HEK293T (cell line): ENCODE measurements at regions not wholly inside any gene's neighbourhood (a gene's known extent, or its start where the extent isn't known, plus 50 kb on each side); places are given as distances from the start of the nearest gene placed in this dataset.

Experiments
- CTCF ChIA-PET: fragments of 350-600 bp; formaldehyde crosslinking; extraction: SDS; loops from one replicate; lab custom pipeline; 2021; ENCODE audit warnings: antibody characterized with exemption, inconsistent platforms; lab: Yijun Ruan, JAX
- POLR2A ChIA-PET: fragments of 350-600 bp; formaldehyde crosslinking; extraction: SDS; loops from one replicate; lab custom pipeline; 2020; ENCODE audit warnings: antibody characterized with exemption, inconsistent platforms; lab: Yijun Ruan, JAX
- DNase-seq: peaks from one replicate; pipeline ENCODE4 v3.0.0; 2012; ENCODE audit warnings: mixed read lengths; ENCODE audit errors: extremely low spot score
- ARNT ChIP-seq: fragments of 450-650 bp; IDR thresholded peaks from 2 replicates; pipeline ENCODE4 v1.6.1; 2017; ENCODE audit warnings: mild to moderate bottlenecking
- BHLHE40 ChIP-seq: fragments of 450-650 bp; IDR thresholded peaks from 2 replicates; pipeline ENCODE4 v1.6.1; 2016; ENCODE audit warnings: mild to moderate bottlenecking, moderate library complexity, borderline replicate concordance
- CTBP1 ChIP-seq: fragments of 450-650 bp; IDR thresholded peaks from 2 replicates; pipeline ENCODE4 v1.6.1; 2016; ENCODE audit warnings: borderline replicate concordance
- ELF4 ChIP-seq: fragments of 450-650 bp; IDR thresholded peaks from 2 replicates; pipeline ENCODE4 v1.6.1; 2017; ENCODE audit warnings: antibody characterized with exemption
- FOXA1 ChIP-seq: fragments of 450-650 bp; IDR thresholded peaks from 2 replicates; pipeline ENCODE4 v1.6.1; 2016; ENCODE audit warnings: mild to moderate bottlenecking
- FOXK2 ChIP-seq: fragments of 450-650 bp; IDR thresholded peaks from 2 replicates; pipeline ENCODE4 v1.6.1; 2016; ENCODE audit warnings: mild to moderate bottlenecking
- FOXM1 ChIP-seq: fragments of 450-650 bp; IDR thresholded peaks from 2 replicates; pipeline ENCODE4 v1.6.1; 2017; ENCODE audit warnings: mild to moderate bottlenecking, borderline replicate concordance
- HDGF ChIP-seq: fragments of 450-650 bp; IDR thresholded peaks from 2 replicates; pipeline ENCODE4 v1.6.1; 2017; ENCODE audit warnings: antibody characterized with exemption, borderline replicate concordance
- L3MBTL2 ChIP-seq: fragments of 450-650 bp; conservative IDR thresholded peaks from 2 replicates; pipeline ENCODE4 v1.6.1; 2016; ENCODE audit warnings: mild to moderate bottlenecking
- LEF1 ChIP-seq: fragments of 450-650 bp; IDR thresholded peaks from 2 replicates; pipeline ENCODE4 v1.6.1; 2017; ENCODE audit warnings: mild to moderate bottlenecking, borderline replicate concordance
- NFRKB ChIP-seq: fragments of 450-650 bp; IDR thresholded peaks from 2 replicates; pipeline ENCODE4 v1.6.1; 2016; ENCODE audit warnings: mild to moderate bottlenecking, moderate library complexity
- SP1 ChIP-seq: fragments of 450-650 bp; IDR thresholded peaks from 2 replicates; pipeline ENCODE4 v1.6.1; 2017
- SUZ12 ChIP-seq: fragments of 450-650 bp; IDR thresholded peaks from 2 replicates; pipeline ENCODE4 v1.6.1; 2016; ENCODE audit warnings: mild to moderate bottlenecking
- TARDBP ChIP-seq: fragments of 450-650 bp; IDR thresholded peaks from 2 replicates; pipeline ENCODE4 v1.6.1; 2016
- ZNF384 ChIP-seq: fragments of 450-650 bp; IDR thresholded peaks from 2 replicates; pipeline ENCODE4 v1.6.1; 2016
- TF ChIP-seq, protein P1 (sequence below): fragments of 450-650 bp; IDR thresholded peaks from 2 replicates; pipeline ENCODE4 v1.6.1; 2016

DNA sequence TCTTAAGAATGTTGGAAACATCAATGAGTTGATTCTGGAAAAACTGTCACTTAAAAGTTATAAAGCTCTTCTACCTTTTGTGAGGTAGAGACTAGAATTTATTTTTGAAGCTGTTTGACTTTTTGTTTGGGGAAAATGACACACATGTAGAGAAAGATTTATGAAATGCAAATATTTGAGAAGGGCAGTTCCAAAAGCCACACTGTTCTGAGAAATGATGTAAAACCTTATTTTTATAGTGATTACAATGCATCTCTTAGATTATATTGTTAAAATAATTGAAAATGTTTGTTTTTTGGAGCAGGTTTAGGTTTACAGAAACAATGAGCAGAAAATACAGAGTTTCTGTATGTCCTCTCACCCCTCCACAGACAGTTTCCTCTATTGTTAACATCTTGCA, 116.1 kb upstream of the CMC1 start:
- ChIA-PET CTCF (interaction anchor here (0.9 kb wide), 1 partner anchor 27 kb away, joined by 3 read pairs; no protein-coding TSS in a partner anchor), POLR2A (no interaction called here)
- DNase-seq = no peak
- TF ChIP-seq SP1 = no peak
- TF ChIP-seq CTBP1 = no peak
- no peak for TF ChIP-seq ELF4
- TF ChIP-seq TARDBP = no peak
- no peak for TF ChIP-seq L3MBTL2
- TF ChIP-seq, protein P1, sequence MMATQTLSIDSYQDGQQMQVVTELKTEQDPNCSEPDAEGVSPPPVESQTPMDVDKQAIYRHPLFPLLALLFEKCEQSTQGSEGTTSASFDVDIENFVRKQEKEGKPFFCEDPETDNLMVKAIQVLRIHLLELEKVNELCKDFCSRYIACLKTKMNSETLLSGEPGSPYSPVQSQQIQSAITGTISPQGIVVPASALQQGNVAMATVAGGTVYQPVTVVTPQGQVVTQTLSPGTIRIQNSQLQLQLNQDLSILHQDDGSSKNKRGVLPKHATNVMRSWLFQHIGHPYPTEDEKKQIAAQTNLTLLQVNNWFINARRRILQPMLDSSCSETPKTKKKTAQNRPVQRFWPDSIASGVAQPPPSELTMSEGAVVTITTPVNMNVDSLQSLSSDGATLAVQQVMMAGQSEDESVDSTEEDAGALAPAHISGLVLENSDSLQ = no peak
- TF ChIP-seq FOXA1 = no peak
- no peak for TF ChIP-seq LEF1

DNA sequence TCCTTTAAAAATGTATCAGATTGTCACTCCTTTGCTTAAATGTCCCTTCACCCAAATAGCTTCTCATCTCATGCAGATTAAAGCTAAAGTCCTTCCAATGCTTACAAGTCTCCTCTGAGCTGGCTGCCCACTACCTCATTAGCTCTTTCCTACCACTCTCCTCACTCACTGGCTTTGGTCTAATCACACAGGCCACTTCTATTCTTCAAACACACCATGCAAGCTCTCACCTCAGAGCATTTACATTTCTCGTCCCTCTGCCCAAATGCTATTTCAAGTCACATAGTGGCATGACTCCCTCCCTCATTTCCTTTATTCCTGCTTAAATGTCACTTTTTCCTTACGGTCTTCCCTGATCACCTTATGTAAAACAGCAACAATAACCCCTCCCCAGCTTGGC, 110.6 kb upstream of the CMC1 start:
- POLR2A ChIA-PET = no interaction called here
- DNase-seq = no peak
- TF ChIP-seq ARNT = no peak
- no peak for TF ChIP-seq NFRKB
- no peak for TF ChIP-seq ELF4
- no peak for TF ChIP-seq LEF1
- TF ChIP-seq FOXM1 = no peak
- no peak for TF ChIP-seq ZNF384
- no peak for TF ChIP-seq L3MBTL2
- TF ChIP-seq BHLHE40 = no peak
- no peak for TF ChIP-seq TARDBP
- no peak for TF ChIP-seq HDGF
- no peak for TF ChIP-seq FOXK2
- no peak for TF ChIP-seq FOXA1
- TF ChIP-seq CTBP1 = no peak
- TF ChIP-seq, protein P1 = no peak
- no peak for TF ChIP-seq SUZ12
- no peak for TF ChIP-seq SP1
- CTCF ChIA-PET = no interaction called here

DNA sequence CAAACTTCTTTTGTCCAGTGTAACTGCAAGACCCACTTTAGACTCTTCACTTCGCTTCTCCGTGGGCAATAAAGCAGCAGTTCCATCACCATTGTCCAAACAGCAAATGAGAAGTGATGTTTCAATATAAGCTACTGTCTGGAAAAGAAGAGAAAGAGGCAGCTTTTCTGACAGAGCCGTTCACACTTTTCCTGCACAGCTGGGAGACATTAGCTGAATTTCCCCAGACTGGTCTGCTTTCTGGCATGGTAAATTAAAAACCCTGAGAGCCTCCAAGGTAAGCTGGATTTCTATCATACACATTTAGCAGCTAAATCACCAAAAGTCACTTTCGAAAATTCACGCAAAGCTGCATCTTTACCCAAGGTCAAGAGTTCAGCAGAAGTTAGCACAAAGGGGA, 108.5 kb upstream of the CMC1 start:
- DNase-seq = no peak
- ChIA-PET CTCF (interaction anchor here (0.6 to 0.7 kb wide), 2 partner anchors 13 to 437 kb away, joined by 3 read pairs; no protein-coding TSS in a partner anchor), POLR2A (no interaction called here)
- TF ChIP-seq ARNT (no peak), CTBP1 (no peak), FOXA1 (no peak), L3MBTL2 (no peak), ZNF384 (no peak), ELF4 (no peak), NFRKB (no peak)
- TF ChIP-seq, protein P1 = no peak

DNA sequence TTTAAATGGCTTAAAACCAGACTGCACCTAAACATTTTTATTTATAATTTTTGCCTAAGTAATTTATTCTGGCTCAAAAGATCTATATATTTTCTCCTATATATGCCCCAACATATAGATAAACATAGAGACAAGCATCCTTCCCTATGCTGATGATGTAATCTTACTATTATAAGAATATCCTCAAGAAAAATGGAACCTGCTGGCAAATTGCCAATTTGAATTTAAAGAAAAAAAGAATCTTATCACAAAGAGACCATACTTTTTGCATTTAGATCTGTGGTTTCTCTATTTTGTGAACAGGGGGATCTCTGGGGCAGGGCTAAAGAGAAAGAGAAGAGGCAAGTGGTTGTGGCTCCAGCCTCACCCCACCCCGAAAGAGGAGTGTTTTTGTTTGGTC, 107.2 kb upstream of the CMC1 start:
- TF ChIP-seq BHLHE40 = no peak
- no peak for TF ChIP-seq CTBP1
- TF ChIP-seq HDGF = no peak
- no peak for TF ChIP-seq L3MBTL2
- no peak for TF ChIP-seq FOXM1
- no peak for TF ChIP-seq SUZ12
- TF ChIP-seq TARDBP = no peak
- no peak for TF ChIP-seq ARNT
- ChIA-PET POLR2A (no interaction called here), CTCF (no interaction called here)
- DNase-seq = no peak

DNA sequence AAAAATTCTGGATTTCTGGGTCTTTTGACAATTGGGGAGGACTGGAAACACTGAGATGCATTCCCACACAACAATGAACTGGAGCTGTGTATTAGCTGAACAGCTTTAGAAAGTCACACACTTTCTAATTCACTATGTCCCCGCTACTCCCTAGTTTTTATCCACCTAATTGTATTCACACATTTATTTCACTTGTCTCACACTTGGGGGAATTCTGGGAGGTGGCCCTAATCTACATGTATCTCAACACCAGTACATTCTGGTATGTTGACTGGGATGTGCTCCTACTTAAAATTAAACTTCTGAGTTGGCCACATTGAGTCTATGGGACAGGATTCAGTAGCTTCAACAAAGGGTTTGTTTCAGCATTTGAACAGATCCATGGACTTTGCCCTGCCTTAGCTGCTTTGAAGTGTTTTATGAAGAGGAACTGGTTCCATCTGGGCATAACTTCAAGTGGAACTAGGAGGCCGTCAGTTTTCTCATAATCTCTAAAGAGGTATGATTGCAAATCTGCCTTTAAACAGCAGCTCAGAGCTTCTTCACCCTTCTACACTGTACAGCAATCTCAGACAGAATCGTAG, 106.5 kb upstream of the CMC1 start:
- CTCF ChIA-PET = no interaction called here
- TF ChIP-seq ARNT (no peak), FOXK2 (no peak)
- POLR2A ChIA-PET = no interaction called here
- no peak for DNase-seq

DNA sequence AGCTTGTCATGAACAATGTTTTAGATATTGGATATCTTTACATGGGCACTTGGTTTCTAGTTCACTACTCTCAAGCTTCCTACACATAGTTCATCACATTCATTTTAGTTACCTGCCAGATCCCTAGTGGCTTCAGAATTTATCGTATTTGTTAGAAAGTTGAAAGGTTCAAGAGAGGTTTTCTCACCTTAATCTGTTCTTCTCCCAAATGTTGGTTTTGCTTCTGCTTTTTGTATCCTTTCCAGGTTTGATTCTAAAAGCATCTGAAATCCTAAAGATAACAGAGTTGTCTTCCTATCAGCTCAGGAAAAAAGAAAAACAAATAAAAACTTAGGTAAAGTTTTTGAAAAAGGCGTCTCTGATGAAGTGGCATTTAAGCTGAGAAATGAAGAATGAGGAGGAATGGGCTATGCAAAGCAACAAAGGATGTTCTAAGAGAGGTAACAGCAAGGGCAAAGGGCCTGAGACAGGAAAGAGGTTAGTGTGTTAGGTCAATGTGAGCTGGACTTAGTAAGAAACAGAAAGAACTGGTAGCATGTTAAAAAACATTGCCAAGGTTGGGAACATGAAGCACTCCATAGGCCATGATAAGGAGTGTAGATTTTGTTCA, 104.7 kb upstream of the CMC1 start:
- TF ChIP-seq BHLHE40 = no peak
- no peak for TF ChIP-seq ZNF384
- no peak for TF ChIP-seq FOXM1
- no peak for TF ChIP-seq NFRKB
- TF ChIP-seq FOXK2 = no peak
- TF ChIP-seq, protein P1 = no peak
- no peak for TF ChIP-seq ELF4
- no peak for TF ChIP-seq SP1
- no peak for TF ChIP-seq HDGF
- TF ChIP-seq FOXA1 = no peak
- no peak for TF ChIP-seq LEF1
- no peak for TF ChIP-seq ARNT
- no peak for TF ChIP-seq L3MBTL2
- TF ChIP-seq CTBP1 = no peak
- TF ChIP-seq TARDBP = no peak
- no peak for TF ChIP-seq SUZ12
- no peak for DNase-seq
- ChIA-PET POLR2A (no interaction called here), CTCF (no interaction called here)
